Endodermal cell (in vitro differentiated cells): ENCODE measurements at regions not wholly inside any gene's neighbourhood (a gene's known extent, or its start where the extent isn't known, plus 50 kb on each side); places are given as distances from the start of the nearest gene placed in this dataset.

ENCODE experiments used
- DNase-seq: peaks from one replicate; pipeline ENCODE4 v3.0.0-alpha.2; 2017
- H3K27ac ChIP-seq: 2 replicates; pipeline ENCODE4 v1.5.1; 2013; ENCODE audit warnings: mild to moderate bottlenecking, low read depth, low read length, moderate library complexity
- H3K27me3 ChIP-seq: 2 replicates; pipeline ENCODE4 v1.6.1; 2013; ENCODE audit warnings: mild to moderate bottlenecking, low read length, moderate library complexity; ENCODE audit not compliant: insufficient read depth, control insufficient read depth, poor library complexity, severe bottlenecking
- H3K36me3 ChIP-seq: 2 replicates; pipeline ENCODE4 v1.7.0; 2013; ENCODE audit warnings: mild to moderate bottlenecking, low read length, moderate library complexity; ENCODE audit not compliant: control insufficient read depth, insufficient read depth
- H3K4me1 ChIP-seq: one replicate; pipeline ENCODE4 v1.7.0; 2013; ENCODE audit warnings: low read length; ENCODE audit not compliant: control insufficient read depth, insufficient read depth
- H3K4me3 ChIP-seq: 2 replicates; pipeline ENCODE4 v1.5.1; 2013; ENCODE audit warnings: mild to moderate bottlenecking, low read length, moderate library complexity
- H3K9ac ChIP-seq: 2 replicates; pipeline ENCODE4 v1.6.1; 2013; ENCODE audit warnings: mild to moderate bottlenecking, low read length, moderate library complexity; ENCODE audit not compliant: poor library complexity, severe bottlenecking; ENCODE audit errors: extremely low read depth
- H3K9me3 ChIP-seq: 2 replicates; pipeline ENCODE4 v1.6.1; 2013; ENCODE audit warnings: mild to moderate bottlenecking, low read length, moderate library complexity; ENCODE audit not compliant: control insufficient read depth
- H3K27ac Mint-ChIP-seq: 2 replicates; pipeline ENCODE4 v1.8.0; 2020; ENCODE audit warnings: mixed read lengths
- H3K27me3 Mint-ChIP-seq: 2 replicates; pipeline ENCODE4 v1.8.0; 2021; ENCODE audit warnings: mild to moderate bottlenecking, mixed read lengths; ENCODE audit not compliant: insufficient read depth
- H3K36me3 Mint-ChIP-seq: 2 replicates; pipeline ENCODE4 v1.8.0; 2020; ENCODE audit warnings: low read depth, mixed read lengths
- H3K4me1 Mint-ChIP-seq: 2 replicates; pipeline ENCODE4 v1.8.0; 2020; ENCODE audit warnings: mixed read lengths
- H3K4me3 Mint-ChIP-seq: 2 replicates; pipeline ENCODE4 v1.8.0; 2020; ENCODE audit warnings: mild to moderate bottlenecking, moderate library complexity, mixed read lengths
- H3K9me3 Mint-ChIP-seq: 2 replicates; pipeline ENCODE4 v1.8.0; 2020; ENCODE audit warnings: mild to moderate bottlenecking, mixed read lengths
- WGBS, 2 experiments: methylation state at CpG; one replicate each; pipeline versions ENCODE4 v1.1.5 to v1.1.7; 2013; ENCODE audit warnings: missing lambda C conversion rate in 2 of 2, mixed read lengths in 1 of 2; ENCODE audit not compliant: insufficient coverage in 1 of 2, insufficient read length in 1 of 2; 5-methylcytosine and 5-hydroxymethylcytosine counted together
- TF ChIP-seq, protein P1 (sequence below): fragments of 200-600 bp; sonication (generic); conservative IDR thresholded peaks from 2 replicates; pipeline ENCODE4 v1.5.0; 2021; ENCODE audit warnings: antibody characterized with exemption, mild to moderate bottlenecking

DNA sequence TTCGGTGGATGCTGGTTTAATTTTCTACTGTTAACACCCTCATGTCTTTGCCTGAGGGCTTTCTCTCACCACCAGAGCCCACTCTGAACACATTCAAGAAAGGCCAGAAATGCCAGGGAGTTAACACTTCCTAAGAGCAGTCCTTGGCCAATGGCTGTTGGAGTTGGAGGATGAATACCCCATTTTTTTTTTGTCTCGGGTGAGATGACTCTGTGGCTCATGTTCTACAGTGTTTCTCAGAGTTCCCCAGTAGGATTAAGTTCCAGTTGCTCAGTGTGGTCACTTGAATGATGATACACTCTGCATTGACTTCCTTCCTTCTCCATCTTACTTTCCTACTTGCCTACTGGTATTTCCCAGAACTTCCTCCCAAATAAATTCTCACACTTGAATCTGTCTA, 65.8 kb downstream of the FOS start:
- Histone ChIP-seq H3K36me3 (no peaks in the 10 kb centered on the region), H3K27me3 (no peaks in the 10 kb centered on the region), H3K9me3 (no peaks in the 10 kb centered on the region), H3K4me3 (no peak overlapping the region), H3K4me1 (no peaks in the 10 kb centered on the region), H3K9ac (no peak overlapping the region), H3K27ac (no peak overlapping the region)
- DNase-seq, result no peak
- Mint-ChIP-seq H3K27me3 (peaks cover 15% of the 10 kb centered on the region), H3K4me3 (no peak overlapping the region), H3K36me3 (no peaks in the 10 kb centered on the region), H3K27ac (no peak overlapping the region), H3K9me3 (peaks cover 2% of the 10 kb centered on the region), H3K4me1 (no peaks in the 10 kb centered on the region)
- TF ChIP-seq, protein P1, sequence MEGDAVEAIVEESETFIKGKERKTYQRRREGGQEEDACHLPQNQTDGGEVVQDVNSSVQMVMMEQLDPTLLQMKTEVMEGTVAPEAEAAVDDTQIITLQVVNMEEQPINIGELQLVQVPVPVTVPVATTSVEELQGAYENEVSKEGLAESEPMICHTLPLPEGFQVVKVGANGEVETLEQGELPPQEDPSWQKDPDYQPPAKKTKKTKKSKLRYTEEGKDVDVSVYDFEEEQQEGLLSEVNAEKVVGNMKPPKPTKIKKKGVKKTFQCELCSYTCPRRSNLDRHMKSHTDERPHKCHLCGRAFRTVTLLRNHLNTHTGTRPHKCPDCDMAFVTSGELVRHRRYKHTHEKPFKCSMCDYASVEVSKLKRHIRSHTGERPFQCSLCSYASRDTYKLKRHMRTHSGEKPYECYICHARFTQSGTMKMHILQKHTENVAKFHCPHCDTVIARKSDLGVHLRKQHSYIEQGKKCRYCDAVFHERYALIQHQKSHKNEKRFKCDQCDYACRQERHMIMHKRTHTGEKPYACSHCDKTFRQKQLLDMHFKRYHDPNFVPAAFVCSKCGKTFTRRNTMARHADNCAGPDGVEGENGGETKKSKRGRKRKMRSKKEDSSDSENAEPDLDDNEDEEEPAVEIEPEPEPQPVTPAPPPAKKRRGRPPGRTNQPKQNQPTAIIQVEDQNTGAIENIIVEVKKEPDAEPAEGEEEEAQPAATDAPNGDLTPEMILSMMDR, result no peak
- 87 to 100% methylated on average over 1 to 2 of the region's 2 CpGs for WGBS, 2 experiments

DNA sequence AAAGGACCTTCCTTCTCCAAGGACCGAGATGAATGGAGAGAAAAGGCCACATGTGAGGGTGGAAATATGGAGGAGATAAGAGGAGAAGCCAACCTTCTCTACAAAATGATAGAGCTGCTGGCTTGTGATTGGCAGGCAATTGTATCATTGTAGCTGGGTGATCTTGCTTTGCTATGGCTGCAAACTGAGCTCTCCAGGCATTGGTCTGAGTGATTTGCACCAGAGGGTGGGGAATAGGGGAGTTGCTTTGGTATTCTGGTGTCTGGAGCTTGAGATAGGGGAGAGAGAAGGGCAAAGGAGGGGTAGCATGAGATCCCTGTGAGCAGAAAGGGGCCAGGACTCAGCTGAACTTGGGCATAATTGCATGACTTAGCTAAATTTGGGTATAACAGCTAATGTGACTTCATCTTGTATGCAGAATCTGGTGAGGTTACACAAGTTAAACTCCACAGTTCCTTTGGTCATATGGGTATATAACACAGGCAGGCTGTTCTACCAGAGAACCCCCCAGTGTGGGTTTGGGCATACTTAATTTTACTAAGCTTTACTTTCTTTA, 72.0 kb downstream of the FOS start:
- no peak overlapping the region for H3K27ac Mint-ChIP-seq
- TF ChIP-seq, protein P1, result no peak

DNA sequence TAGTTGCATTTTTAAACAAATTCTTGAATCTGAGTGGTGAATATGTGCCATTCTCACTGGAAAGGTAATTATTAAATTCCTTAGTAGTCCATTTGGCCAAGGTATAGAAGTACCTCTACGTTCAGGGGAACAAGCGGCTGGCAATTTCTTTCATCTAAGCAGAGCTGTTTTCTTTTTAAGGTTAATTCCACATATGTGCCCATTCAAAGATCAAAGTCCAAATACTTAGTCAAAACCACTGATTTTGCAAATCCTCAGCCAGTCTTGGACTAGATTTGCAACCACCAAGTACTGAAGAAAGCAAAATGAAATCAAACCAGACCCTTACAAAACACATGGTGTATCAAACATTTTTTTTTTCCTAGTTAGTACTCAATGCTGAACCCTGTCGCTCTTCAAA, 68.7 kb upstream of the JDP2 start:
- no peak overlapping the region for H3K27ac Mint-ChIP-seq
- peaks cover 57% of the 10 kb centered on the region for H3K27me3 Mint-ChIP-seq
- H3K27ac ChIP-seq, result no peak overlapping the region

More for the DNA sequence above, 72.0 kb downstream of the FOS start:
- Mint-ChIP-seq H3K4me1 (peaks cover 4% of the 10 kb centered on the region), H3K36me3 (no peaks in the 10 kb centered on the region), H3K4me3 (no peak overlapping the region), H3K27me3 (peaks cover 18% of the 10 kb centered on the region), H3K9me3 (peaks cover 1% of the 10 kb centered on the region)
- Histone ChIP-seq H3K9me3 (no peaks in the 10 kb centered on the region), H3K4me3 (no peak overlapping the region), H3K4me1 (no peaks in the 10 kb centered on the region), H3K36me3 (no peaks in the 10 kb centered on the region), H3K27me3 (no peaks in the 10 kb centered on the region), H3K27ac (no peak overlapping the region), H3K9ac (no peak overlapping the region)
- WGBS, 2 experiments, result 89 to 100% methylated on average over 1 of the region's 1 CpG
- no peak for DNase-seq

More for the DNA sequence above, 68.7 kb upstream of the JDP2 start:
- peaks cover 8% of the 10 kb centered on the region for H3K4me1 Mint-ChIP-seq
- WGBS, 2 experiments, result 92 to 100% methylated on average over 2 to 3 of the region's 3 CpGs
- DNase-seq, result no peak
- Histone ChIP-seq H3K4me1 (no peaks in the 10 kb centered on the region), H3K36me3 (no peaks in the 10 kb centered on the region), H3K4me3 (no peak overlapping the region), H3K27me3 (peaks cover 52% of the 10 kb centered on the region), H3K9me3 (no peaks in the 10 kb centered on the region), H3K9ac (no peak overlapping the region)
- H3K36me3 Mint-ChIP-seq, result no peaks in the 10 kb centered on the region
- H3K4me3 Mint-ChIP-seq, result no peak overlapping the region
- H3K9me3 Mint-ChIP-seq, result no peaks in the 10 kb centered on the region
- TF ChIP-seq, protein P1, result no peak
